IMR-90 (cell line): ENCODE measurements at regions not wholly inside any gene's neighbourhood (a gene's known extent, or its start where the extent isn't known, plus 50 kb on each side); places are given as distances from the start of the nearest gene placed in this dataset.

ENCODE experiments used
- ATAC-seq: fragments of 200-7000 bp; cut with Tn5 transposase; 2 replicates; pipeline ENCODE4 v1.9.1; 2020; ENCODE audit warnings: low read depth, mild to moderate bottlenecking, moderate library complexity
- BruUV-seq: library from RNA; stranded (reverse); fragments of 400-500 nt; replicated peaks from 2 replicates; lab custom pipeline; 2021; lab: Mats Ljungman, UMichigan
- CTCF ChIA-PET: fragments of 300-600 bp; formaldehyde crosslinking; extraction: SDS; loops from one replicate; lab custom pipeline; 2021; ENCODE audit warnings: antibody characterized with exemption; lab: Yijun Ruan, JAX
- POLR2A ChIA-PET: fragments of 300-600 bp; sonication (Branson Sonifier 250); formaldehyde crosslinking; loops from one replicate; lab custom pipeline; 2022; ENCODE audit warnings: antibody characterized with exemption; ENCODE audit not compliant: unreplicated experiment; lab: Charles Lee
- DNase-seq: peaks from one replicate; pipeline ENCODE4 v3.0.0; 2013
- H2AFZ ChIP-seq: replicated peaks from 2 replicates; pipeline ENCODE3; 2013; ENCODE audit warnings: low read length, mild to moderate bottlenecking; ENCODE audit not compliant: poor library complexity
- H2AK5ac ChIP-seq: 2 replicates; pipeline ENCODE4 v1.6.1; 2013; ENCODE audit warnings: low read depth, low read length, inconsistent platforms
- H2AK9ac ChIP-seq: replicated peaks from 2 replicates; pipeline ENCODE3; 2013; ENCODE audit warnings: mild to moderate bottlenecking, low read depth, low read length, moderate library complexity; ENCODE audit not compliant: poor library complexity
- H2BK120ac ChIP-seq: 2 replicates; pipeline ENCODE4 v1.6.1; 2013; ENCODE audit warnings: low read depth, low read length, inconsistent platforms
- H2BK15ac ChIP-seq: 3 replicates; pipeline ENCODE4 v1.6.1; 2013; ENCODE audit warnings: low read depth, low read length, inconsistent platforms
- H2BK20ac ChIP-seq: 2 replicates; pipeline ENCODE4 v1.6.1; 2013; ENCODE audit warnings: low read depth, mild to moderate bottlenecking, inconsistent platforms, low read length, moderate library complexity
- H2BK5ac ChIP-seq: 2 replicates; pipeline ENCODE4 v1.6.1; 2013; ENCODE audit warnings: mild to moderate bottlenecking, low read depth, low read length, inconsistent platforms; ENCODE audit not compliant: poor library complexity, severe bottlenecking
- H3K14ac ChIP-seq: replicated peaks from 2 replicates; pipeline ENCODE4 v1.6.1; 2013; ENCODE audit warnings: low read depth, low read length, inconsistent platforms
- H3K18ac ChIP-seq: 2 replicates; pipeline ENCODE4 v1.6.1; 2013; ENCODE audit warnings: low read depth, low read length, control low read depth
- H3K23ac ChIP-seq: 2 replicates; pipeline ENCODE4 v1.6.1; 2013; ENCODE audit warnings: low read depth, low read length, inconsistent platforms
- H3K27ac ChIP-seq: 2 replicates; pipeline ENCODE4 v1.5.1; 2013; ENCODE audit warnings: mild to moderate bottlenecking, control low read depth, low read length; ENCODE audit not compliant: insufficient read depth
- H3K27me3 ChIP-seq: 2 replicates; pipeline ENCODE4 v1.6.1; 2013; ENCODE audit warnings: low read length; ENCODE audit not compliant: control insufficient read depth, insufficient read depth
- H3K36me3 ChIP-seq: 2 replicates; pipeline ENCODE4 v1.6.1; 2013; ENCODE audit warnings: low read length, mixed read lengths; ENCODE audit not compliant: control insufficient read depth, insufficient read depth
- H3K4ac ChIP-seq: 2 replicates; pipeline ENCODE4 v1.6.1; 2013; ENCODE audit warnings: low read depth, low read length, inconsistent platforms
- H3K4me1 ChIP-seq: 2 replicates; pipeline ENCODE4 v1.6.1; 2013; ENCODE audit warnings: low read length, mixed read lengths; ENCODE audit not compliant: control insufficient read depth, insufficient read depth
- H3K4me2 ChIP-seq: 2 replicates; pipeline ENCODE4 v1.6.1; 2013; ENCODE audit warnings: low read depth, mild to moderate bottlenecking, control low read depth, low read length, moderate library complexity
- H3K4me3 ChIP-seq: 2 replicates; pipeline ENCODE4 v1.5.1; 2013; ENCODE audit warnings: low read depth, mild to moderate bottlenecking, control low read depth, low read length, moderate library complexity; ENCODE audit not compliant: insufficient read depth
- H3K56ac ChIP-seq: 2 replicates; pipeline ENCODE4 v1.6.1; 2013; ENCODE audit warnings: low read length, inconsistent platforms; ENCODE audit not compliant: insufficient read depth; ENCODE audit errors: extremely low read depth
- H3K79me1 ChIP-seq, 2 experiments: 2 replicates each; pipeline ENCODE4 v1.6.1; 2013; ENCODE audit warnings: low read length in 2 of 2, inconsistent platforms in 1 of 2, low read depth in 1 of 2
- H3K9ac ChIP-seq: 2 replicates; pipeline ENCODE4 v1.6.1; 2013; ENCODE audit warnings: low read depth, low read length, control low read depth
- H3K9me1 ChIP-seq: 2 replicates; pipeline ENCODE4 v1.6.1; 2013; ENCODE audit warnings: low read length, inconsistent platforms; ENCODE audit not compliant: insufficient read depth
- H3K9me3 ChIP-seq: 2 replicates; pipeline ENCODE4 v1.6.1; 2013; ENCODE audit warnings: low read length; ENCODE audit not compliant: control insufficient read depth, insufficient read depth
- H4K20me1 ChIP-seq: 2 replicates; pipeline ENCODE4 v1.6.1; 2013; ENCODE audit warnings: low read length, inconsistent platforms; ENCODE audit not compliant: insufficient read depth
- H4K5ac ChIP-seq: 2 replicates; pipeline ENCODE4 v1.6.1; 2013; ENCODE audit warnings: mild to moderate bottlenecking, low read depth, low read length, control low read depth
- H4K8ac ChIP-seq, 2 experiments: 2 replicates each; pipeline ENCODE4 v1.6.1; 2013; ENCODE audit warnings: low read depth in 2 of 2, low read length in 2 of 2, control low read depth in 1 of 2, inconsistent platforms in 1 of 2
- H4K91ac ChIP-seq: 2 replicates; pipeline ENCODE4 v1.6.1; 2013; ENCODE audit warnings: low read depth, low read length, inconsistent platforms; ENCODE audit not compliant: insufficient read depth
- NFE2L2 ChIP-seq: fragments of 150-350 bp; IDR thresholded peaks from 2 replicates; pipeline ENCODE4 v1.6.1; 2016; ENCODE audit warnings: low read depth, mild to moderate bottlenecking, low read length
- dilution Hi-C: fragments of 300-500 bp; cut with HindIII; formaldehyde crosslinking; loops from one replicate; pipeline ENCODE4 v1.14.3; 2018; ENCODE audit warnings: low sequenced_read_pairs; ENCODE audit not compliant: unreplicated experiment
- in situ Hi-C: fragments of 300-500 bp; cut with MboI; formaldehyde crosslinking; loops from 3 replicates; pipeline ENCODE4 v1.14.3; 2019; ENCODE audit warnings: low sequenced_read_pairs, inconsistent platforms, mixed read lengths
- intact Hi-C: fragments of 100-400 bp; cut with micrococcal nuclease; formaldehyde crosslinking; loops from 2 replicates; pipeline ENCODE4 v1.10.0; 2022

GRCh38 chr21:27112186-27112585 lies 145.3 kb upstream of the ADAMTS5 start:
- no peak overlapping the region for H2BK5ac ChIP-seq
- no peaks in the 10 kb centered on the region; the same call in 1 of the 2 replicates for H3K4me1 ChIP-seq
- no peak overlapping the region for H3K9ac ChIP-seq
- H3K4me2 ChIP-seq, result no peak overlapping the region; the same call in 1 of the 2 replicates
- no peak overlapping the region for H3K23ac ChIP-seq
- no peaks in the 10 kb centered on the region for H3K27me3 ChIP-seq
- POLR2A ChIA-PET, result no interaction called here
- DNase-seq (peak; percentile 32), ATAC-seq (no peak)
- H3K9me3 ChIP-seq, result no peaks in the 10 kb centered on the region
- no peak for TF ChIP-seq NFE2L2
- no TSS peak for BruUV-seq
- H3K27ac ChIP-seq, result no peak overlapping the region
- H3K4me3 ChIP-seq, result no peak overlapping the region
- no peak overlapping the region for H4K91ac ChIP-seq
- no peak overlapping the region for H2AK5ac ChIP-seq
- in situ Hi-C loops, result no loop called here
- H3K9me1 ChIP-seq, result no peaks in the 10 kb centered on the region
- CTCF ChIA-PET, result no interaction called here
- H2BK120ac ChIP-seq, result no peak overlapping the region
- no peaks in the 10 kb centered on the region for H3K36me3 ChIP-seq
- no peaks in the 10 kb centered on the region for H4K20me1 ChIP-seq
- H3K4ac ChIP-seq, result no peak overlapping the region
- H3K14ac ChIP-seq, result no peak overlapping the region
- no peak overlapping the region for H2AK9ac ChIP-seq
- no peak overlapping the region for H2AFZ ChIP-seq
- H3K18ac ChIP-seq, result no peak overlapping the region
- no peaks in the 10 kb centered on the region for H3K79me1 ChIP-seq
- dilution Hi-C loops, result no loop called here
- H4K8ac ChIP-seq, result no peak overlapping the region
- H2BK20ac ChIP-seq, result no peak overlapping the region
- H2BK15ac ChIP-seq, result no peak overlapping the region
- H4K5ac ChIP-seq, result no peak overlapping the region
- no peak overlapping the region for H3K56ac ChIP-seq
- intact Hi-C loops, result no loop called here
